GM18505 (cell line): ENCODE measurements at regions not wholly inside any gene's neighbourhood (a gene's known extent, or its start where the extent isn't known, plus 50 kb on each side); places are given as distances from the start of the nearest gene placed in this dataset.
"Not testable (repeated sequence)": the region's sequence is repeated elsewhere in the genome, so short reads cannot be mapped to it uniquely, and the experiment has no call there.

Experiments
- ATAC-seq: cut with Tn5 transposase; IDR thresholded peaks from one replicate; pipeline ENCODE4 v1.9.1; 2021; ENCODE audit not compliant: unreplicated experiment
- POLR2A ChIP-seq: IDR thresholded peaks from 4 replicates; pipeline ENCODE4 v1.6.1; 2011; ENCODE audit warnings: borderline replicate concordance; ENCODE audit not compliant: insufficient read depth, insufficient read length; ENCODE audit errors: extremely low read depth

- TF ChIP-seq POLR2A, result no peak
- ATAC-seq, result no peak
Observed at GRCh38 chr2:184425083-184425482, 173.2 kb upstream of the ZNF804A start.

- peak; percentile 96 for ATAC-seq
- TF ChIP-seq POLR2A, result no peak
Observed at GRCh38 chr2:184444217-184444616, 154.1 kb upstream of the ZNF804A start.

- peak; percentile 37 for ATAC-seq
- TF ChIP-seq POLR2A, result no peak
Observed at GRCh38 chr2:184444623-184445223, 153.6 kb upstream of the ZNF804A start.

GRCh38 chr2:184449760-184450159, 148.6 kb upstream of the ZNF804A start:
- ATAC-seq, result no peak

GRCh38 chr2:184452907-184453306, 145.4 kb upstream of the ZNF804A start:
- no peak for TF ChIP-seq POLR2A
- peak; percentile 69 for ATAC-seq

More at GRCh38 chr2:184449760-184450159, 148.6 kb upstream of the ZNF804A start:
- TF ChIP-seq POLR2A, result no peak

- no peak for TF ChIP-seq POLR2A
- no peak for ATAC-seq
Observed at GRCh38 chr2:184455624-184456023, 142.7 kb upstream of the ZNF804A start.

- ATAC-seq, result not testable (repeated sequence)
Observed at GRCh38 chr2:184456693-184457092, 141.6 kb upstream of the ZNF804A start.

- TF ChIP-seq POLR2A, result no peak
- no peak for ATAC-seq
Observed at GRCh38 chr2:184463102-184463865, 135.0 kb upstream of the ZNF804A start.

GRCh38 chr2:184463866-184464248, 134.5 kb upstream of the ZNF804A start:
- no peak for TF ChIP-seq POLR2A
- no peak for ATAC-seq

GRCh38 chr2:184468826-184469225, 129.5 kb upstream of the ZNF804A start:
- ATAC-seq, result no peak
- no peak for TF ChIP-seq POLR2A

GRCh38 chr2:184472481-184472880, 125.8 kb upstream of the ZNF804A start:
- no peak for ATAC-seq
- TF ChIP-seq POLR2A, result no peak

- no peak for ATAC-seq
- no peak for TF ChIP-seq POLR2A
Observed at GRCh38 chr2:184481865-184482264, 116.5 kb upstream of the ZNF804A start.

GRCh38 chr2:184498936-184499335, 99.4 kb upstream of the ZNF804A start:
- no peak for ATAC-seq
- TF ChIP-seq POLR2A, result no peak

- ATAC-seq, result no peak
- TF ChIP-seq POLR2A, result no peak
Observed at GRCh38 chr2:184504252-184504651, 94.1 kb upstream of the ZNF804A start.

GRCh38 chr2:184507254-184507653, 91.1 kb upstream of the ZNF804A start:
- no peak for ATAC-seq
- no peak for TF ChIP-seq POLR2A

- no peak for ATAC-seq
- no peak for TF ChIP-seq POLR2A
Observed at GRCh38 chr2:184517402-184517801, 80.9 kb upstream of the ZNF804A start.
